HFFc6 (cell line): ENCODE measurements at regions not wholly inside any gene's neighbourhood (a gene's known extent, or its start where the extent isn't known, plus 50 kb on each side); places are given as distances from the start of the nearest gene placed in this dataset.

ENCODE experiments used
- DNase-seq: peaks from one replicate; pipeline ENCODE4 v3.0.0-alpha.2; 2018
- H3K27ac Mint-ChIP-seq: 2 replicates; pipeline ENCODE4 v1.8.0; 2020; ENCODE audit warnings: mild to moderate bottlenecking, mixed read lengths
- H3K27me3 Mint-ChIP-seq: 2 replicates; pipeline ENCODE4 v1.8.0; 2021; ENCODE audit warnings: mild to moderate bottlenecking, moderate library complexity, mixed read lengths; ENCODE audit not compliant: insufficient read depth
- H3K36me3 Mint-ChIP-seq: 2 replicates; pipeline ENCODE4 v1.8.0; 2021; ENCODE audit warnings: low read depth, mixed read lengths
- H3K4me1 Mint-ChIP-seq: 2 replicates; pipeline ENCODE4 v1.8.0; 2020; ENCODE audit warnings: low read depth, mixed read lengths
- H3K4me3 Mint-ChIP-seq: 2 replicates; pipeline ENCODE4 v1.8.0; 2020; ENCODE audit warnings: mild to moderate bottlenecking, moderate library complexity, mixed read lengths
- H3K9me3 Mint-ChIP-seq: 2 replicates; pipeline ENCODE4 v1.8.0; 2020; ENCODE audit warnings: mild to moderate bottlenecking, mixed read lengths
- TF ChIP-seq, protein P1 (sequence below): fragments of 200-600 bp; sonication (generic); IDR thresholded peaks from 2 replicates; pipeline ENCODE4 v1.5.0; 2021; ENCODE audit warnings: antibody characterized with exemption, mild to moderate bottlenecking

DNA sequence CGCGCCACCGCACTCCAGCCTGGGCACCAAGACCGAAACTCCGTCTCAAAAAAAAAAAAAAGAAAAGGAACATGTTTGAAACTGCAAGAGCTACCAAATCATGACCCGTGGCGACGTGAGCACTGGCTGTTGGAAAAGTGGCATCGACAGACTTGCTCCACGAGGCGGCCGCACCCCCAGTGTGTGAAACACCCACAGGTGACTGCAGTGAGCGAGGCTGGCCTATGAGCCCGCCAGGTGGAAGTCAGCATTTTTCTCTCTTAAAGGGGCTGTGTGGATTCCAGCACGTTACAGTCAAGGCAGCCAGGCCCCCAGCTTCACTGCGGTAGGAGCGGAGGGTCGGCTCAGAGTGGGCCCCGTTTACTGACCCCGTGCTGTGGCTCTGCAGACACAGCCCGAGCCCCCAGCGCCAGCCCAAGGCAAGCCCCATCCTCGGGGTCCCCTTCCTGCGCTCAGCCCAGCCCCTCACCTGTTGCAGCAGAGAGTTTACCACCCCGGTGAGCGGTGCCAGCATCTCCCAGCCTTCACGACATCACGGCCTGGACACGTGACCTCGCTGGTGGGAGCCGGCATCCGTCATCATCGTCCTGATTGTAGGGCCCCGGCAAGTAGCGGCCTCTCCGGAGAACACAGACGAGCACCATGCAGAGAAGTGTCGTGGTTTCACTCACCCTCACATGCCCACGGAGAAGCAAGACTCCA, 54.3 kb upstream of the FBRSL1 start:
- Mint-ChIP-seq H3K27ac (no peak overlapping the region), H3K9me3 (no peaks in the 10 kb centered on the region), H3K36me3 (no peaks in the 10 kb centered on the region), H3K4me3 (no peak overlapping the region), H3K4me1 (no peaks in the 10 kb centered on the region), H3K27me3 (peaks cover 39% of the 10 kb centered on the region)
- no peak for DNase-seq
- TF ChIP-seq, protein P1, sequence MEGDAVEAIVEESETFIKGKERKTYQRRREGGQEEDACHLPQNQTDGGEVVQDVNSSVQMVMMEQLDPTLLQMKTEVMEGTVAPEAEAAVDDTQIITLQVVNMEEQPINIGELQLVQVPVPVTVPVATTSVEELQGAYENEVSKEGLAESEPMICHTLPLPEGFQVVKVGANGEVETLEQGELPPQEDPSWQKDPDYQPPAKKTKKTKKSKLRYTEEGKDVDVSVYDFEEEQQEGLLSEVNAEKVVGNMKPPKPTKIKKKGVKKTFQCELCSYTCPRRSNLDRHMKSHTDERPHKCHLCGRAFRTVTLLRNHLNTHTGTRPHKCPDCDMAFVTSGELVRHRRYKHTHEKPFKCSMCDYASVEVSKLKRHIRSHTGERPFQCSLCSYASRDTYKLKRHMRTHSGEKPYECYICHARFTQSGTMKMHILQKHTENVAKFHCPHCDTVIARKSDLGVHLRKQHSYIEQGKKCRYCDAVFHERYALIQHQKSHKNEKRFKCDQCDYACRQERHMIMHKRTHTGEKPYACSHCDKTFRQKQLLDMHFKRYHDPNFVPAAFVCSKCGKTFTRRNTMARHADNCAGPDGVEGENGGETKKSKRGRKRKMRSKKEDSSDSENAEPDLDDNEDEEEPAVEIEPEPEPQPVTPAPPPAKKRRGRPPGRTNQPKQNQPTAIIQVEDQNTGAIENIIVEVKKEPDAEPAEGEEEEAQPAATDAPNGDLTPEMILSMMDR = no peak

GRCh38 chr12:132433641-132434395, 56.1 kb upstream of the FBRSL1 start:
- TF ChIP-seq, protein P1 = no peak
- H3K27me3 Mint-ChIP-seq = peaks cover 33% of the 10 kb centered on the region
- no peak overlapping the region for H3K27ac Mint-ChIP-seq
- no peak for DNase-seq
- no peaks in the 10 kb centered on the region for H3K4me1 Mint-ChIP-seq
- H3K4me3 Mint-ChIP-seq = no peak overlapping the region
- H3K36me3 Mint-ChIP-seq = no peaks in the 10 kb centered on the region
- no peaks in the 10 kb centered on the region for H3K9me3 Mint-ChIP-seq

GRCh38 chr12:132432721-132433577, 57.0 kb upstream of the FBRSL1 start:
- H3K36me3 Mint-ChIP-seq = no peaks in the 10 kb centered on the region
- no peaks in the 10 kb centered on the region for H3K9me3 Mint-ChIP-seq
- peaks cover 36% of the 10 kb centered on the region for H3K27me3 Mint-ChIP-seq
- TF ChIP-seq, protein P1 = no peak
- no peak overlapping the region for H3K27ac Mint-ChIP-seq
- H3K4me3 Mint-ChIP-seq = no peak overlapping the region
- H3K4me1 Mint-ChIP-seq = no peaks in the 10 kb centered on the region
- DNase-seq = no peak

GRCh38 chr12:132432126-132432705, 57.7 kb upstream of the FBRSL1 start:
- peaks cover 40% of the 10 kb centered on the region for H3K27me3 Mint-ChIP-seq
- TF ChIP-seq, protein P1 = no peak
- no peaks in the 10 kb centered on the region for H3K4me1 Mint-ChIP-seq

More at GRCh38 chr12:132432126-132432705, 57.7 kb upstream of the FBRSL1 start:
- Mint-ChIP-seq H3K4me3 (no peak overlapping the region), H3K27ac (no peak overlapping the region), H3K36me3 (no peaks in the 10 kb centered on the region), H3K9me3 (no peaks in the 10 kb centered on the region)
- DNase-seq = no peak
